ENCODE measurements at regions not wholly inside any gene's neighbourhood (a gene's known extent, or its start where the extent isn't known, plus 50 kb on each side); places are given as distances from the start of the nearest gene placed in this dataset.
"Not testable (repeated sequence)": the region's sequence is repeated elsewhere in the genome, so short reads cannot be mapped to it uniquely, and the experiment has no call there.

GRCh38 chr5:130616161-130616560, 548.9 kb downstream of the HINT1 start:
- DNase-seq (ENCODE audit: low read depth in 2 of 2, low spot score in 1 of 2) = no peak

GRCh38 chr5:130605234-130605633, 559.8 kb downstream of the HINT1 start:
- no peak for DNase-seq (ENCODE audit: low read depth in 2 of 2, low spot score in 1 of 2)

DNA sequence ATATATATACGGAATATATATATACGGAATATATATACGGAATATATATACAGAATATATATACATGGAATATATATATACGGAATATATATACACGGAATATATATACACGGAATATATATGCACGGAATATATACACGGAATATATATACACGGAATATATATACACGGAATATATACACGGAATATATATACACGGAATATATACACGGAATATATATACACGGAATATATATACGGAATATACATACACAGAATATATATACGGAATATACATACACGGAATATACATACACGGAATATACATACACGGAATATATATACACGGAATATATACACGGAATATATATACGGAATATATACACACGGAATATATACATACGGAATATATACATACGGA, 568.4 kb downstream of the HINT1 start:
- DNase-seq (ENCODE audit: low read depth in 2 of 2, low spot score in 1 of 2) = not testable (repeated sequence)

DNA sequence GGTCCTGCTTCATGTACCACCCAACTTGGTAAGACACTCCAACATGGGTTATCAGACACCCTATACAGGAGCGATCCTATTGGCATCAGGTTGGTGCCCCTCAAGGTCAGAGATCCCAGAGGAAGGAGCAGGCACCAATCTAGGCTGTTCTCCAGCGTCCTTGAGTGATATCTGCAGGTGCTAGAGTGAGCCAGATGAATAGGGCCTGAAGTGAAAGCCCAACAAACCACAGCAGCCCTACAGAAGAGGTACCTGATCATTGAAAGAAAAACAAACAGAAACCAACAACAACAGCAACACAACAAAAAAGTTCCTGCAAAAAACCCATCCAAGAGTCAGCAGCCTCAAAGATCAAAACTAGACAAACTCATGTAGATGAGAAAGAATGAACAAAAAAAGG, 584.8 kb downstream of the HINT1 start:
- no peak for DNase-seq (ENCODE audit: low read depth in 2 of 2, low spot score in 1 of 2)

DNA sequence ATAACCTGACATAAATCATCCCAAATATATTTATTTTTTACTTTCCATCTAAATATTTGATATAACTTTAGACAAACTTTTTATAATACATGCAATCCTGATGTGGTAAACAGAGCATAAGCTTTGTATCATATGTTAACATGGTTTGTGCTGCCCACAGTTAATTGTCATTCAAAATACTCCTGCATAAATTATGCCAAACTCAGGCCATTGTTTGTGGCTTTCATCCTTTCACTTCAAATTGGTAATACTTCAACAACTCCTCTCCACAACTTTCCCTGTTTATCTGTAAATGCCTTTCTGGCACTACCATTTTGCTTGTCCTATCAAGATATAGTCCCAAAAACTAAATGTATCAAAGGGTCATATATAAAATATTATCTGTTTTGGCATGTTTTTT, 586.7 kb downstream of the HINT1 start:
- no peak for DNase-seq (ENCODE audit: low read depth in 2 of 2, low spot score in 1 of 2)

- DNase-seq (ENCODE audit: low read depth in 2 of 2, low spot score in 1 of 2) = no peak
Observed at GRCh38 chr5:130571076-130571475, 594.0 kb downstream of the HINT1 start.

DNA sequence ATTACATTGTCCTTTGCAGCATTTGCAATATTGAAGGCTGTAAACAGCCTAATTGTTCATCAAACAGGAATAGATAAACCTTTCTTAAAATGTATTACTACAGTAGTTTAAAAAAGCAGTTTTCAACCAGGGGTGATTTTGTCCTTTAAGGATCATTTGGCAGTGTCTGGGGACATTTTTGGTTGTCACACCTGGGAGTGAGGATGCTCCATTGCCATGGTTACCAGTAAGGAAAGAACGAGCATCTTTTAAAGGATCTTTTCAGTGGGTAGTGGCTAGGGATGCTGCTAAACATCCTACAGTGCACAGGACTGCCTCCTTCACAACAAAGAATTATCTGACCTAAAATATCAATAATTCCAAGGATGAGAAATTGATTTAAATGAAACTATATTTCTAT, 596.3 kb downstream of the HINT1 start:
- DNase-seq (ENCODE audit: low read depth in 2 of 2, low spot score in 1 of 2) = no peak

GRCh38 chr5:130555429-130555828, 609.6 kb downstream of the HINT1 start:
- DNase-seq (ENCODE audit: low read depth in 2 of 2, low spot score in 1 of 2) = no peak

GRCh38 chr5:130550562-130550928, 614.5 kb downstream of the HINT1 start:
- no peak for DNase-seq (ENCODE audit: low read depth in 2 of 2, low spot score in 1 of 2)

GRCh38 chr5:130549884-130550561, 615.0 kb downstream of the HINT1 start:
- DNase-seq (ENCODE audit: low read depth in 2 of 2, low spot score in 1 of 2) = no peak

- DNase-seq (ENCODE audit: low read depth in 2 of 2, low spot score in 1 of 2) = no peak
Observed at GRCh38 chr5:130546211-130546610, 618.8 kb downstream of the HINT1 start.

- no peak for DNase-seq (ENCODE audit: low read depth in 2 of 2, low spot score in 1 of 2)
Observed at GRCh38 chr5:130545291-130545690, 619.8 kb downstream of the HINT1 start.

DNA sequence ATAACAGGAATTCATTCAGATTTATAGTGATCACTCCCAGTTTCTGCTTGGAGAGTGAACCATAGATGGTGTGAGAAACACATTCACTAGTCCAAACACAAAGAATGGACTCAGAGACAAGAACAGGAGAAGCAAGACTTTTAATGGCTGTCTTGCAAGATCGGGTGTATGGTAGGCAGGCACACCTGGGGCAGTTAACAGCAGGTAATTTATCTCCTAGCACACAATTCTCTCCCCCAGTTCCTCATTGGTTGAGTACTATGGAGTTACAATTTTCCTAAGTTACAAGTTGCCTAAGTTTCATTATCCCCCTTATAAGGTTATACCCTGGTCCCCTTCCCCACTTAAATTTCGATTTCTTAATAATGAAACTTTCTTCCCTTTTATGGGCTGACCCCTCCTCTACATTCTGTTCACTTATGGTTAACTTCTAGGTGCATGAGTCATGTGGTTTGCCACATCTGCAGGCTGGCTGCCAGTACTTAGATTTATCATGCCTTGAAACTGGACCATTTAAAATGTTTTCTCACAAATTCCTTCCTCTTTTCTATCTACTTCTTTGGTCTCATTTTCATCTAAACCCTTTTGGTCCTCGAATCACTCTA, 623.3 kb downstream of the HINT1 start:
- DNase-seq (ENCODE audit: low read depth in 2 of 2, low spot score in 1 of 2) = no peak

- no peak for DNase-seq (ENCODE audit: low read depth in 2 of 2, low spot score in 1 of 2)
Observed at GRCh38 chr5:130536691-130537090, 628.4 kb downstream of the HINT1 start.

DNA sequence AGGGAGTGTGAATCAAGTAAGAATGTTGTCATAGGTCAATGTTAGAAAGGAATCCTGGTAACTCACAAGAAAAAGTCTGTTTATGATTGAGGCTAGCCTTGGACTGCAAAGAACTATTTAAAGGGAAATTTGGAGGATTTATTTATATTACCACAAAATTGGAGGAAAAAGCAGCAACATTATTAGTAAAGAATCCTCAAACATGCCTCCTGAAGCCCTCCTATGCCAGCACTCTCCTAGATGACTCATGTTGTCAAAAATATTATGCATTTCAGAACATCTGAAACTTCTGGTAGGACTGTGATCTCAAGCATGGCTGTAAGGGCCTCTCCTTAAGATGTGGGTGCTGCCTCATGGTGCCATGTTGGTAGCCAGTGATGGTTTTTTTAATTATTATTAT, 628.5 kb downstream of the CHSY3 start:
- no peak for DNase-seq (ENCODE audit: low read depth in 2 of 2, low spot score in 1 of 2)

GRCh38 chr5:130529511-130530485, 625.5 kb downstream of the CHSY3 start:
- DNase-seq (ENCODE audit: low read depth in 2 of 2, low spot score in 1 of 2) = no peak

GRCh38 chr5:130529111-130529510, 624.8 kb downstream of the CHSY3 start:
- DNase-seq (ENCODE audit: low read depth in 2 of 2, low spot score in 1 of 2) = no peak

DNA sequence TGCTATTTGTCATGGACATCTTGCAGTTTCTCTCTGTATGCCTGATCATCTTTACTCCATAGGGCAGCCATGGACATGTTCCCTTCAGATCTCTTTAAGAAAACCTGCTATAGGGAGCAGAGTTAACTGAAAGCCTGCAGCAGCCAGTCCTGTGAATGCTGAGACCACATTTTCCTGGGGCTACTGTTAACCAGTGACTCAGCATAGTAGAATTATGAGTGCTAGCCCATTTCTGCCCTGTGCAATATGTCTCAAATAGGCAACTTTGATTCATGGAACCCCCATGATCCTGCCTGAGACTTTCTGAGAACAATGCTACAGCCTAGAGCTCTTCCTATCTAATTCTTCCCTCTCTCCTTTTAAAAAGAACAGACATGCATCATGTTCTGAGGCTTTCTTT, 624.2 kb downstream of the CHSY3 start:
- DNase-seq (ENCODE audit: low read depth in 2 of 2, low spot score in 1 of 2) = no peak

DNA sequence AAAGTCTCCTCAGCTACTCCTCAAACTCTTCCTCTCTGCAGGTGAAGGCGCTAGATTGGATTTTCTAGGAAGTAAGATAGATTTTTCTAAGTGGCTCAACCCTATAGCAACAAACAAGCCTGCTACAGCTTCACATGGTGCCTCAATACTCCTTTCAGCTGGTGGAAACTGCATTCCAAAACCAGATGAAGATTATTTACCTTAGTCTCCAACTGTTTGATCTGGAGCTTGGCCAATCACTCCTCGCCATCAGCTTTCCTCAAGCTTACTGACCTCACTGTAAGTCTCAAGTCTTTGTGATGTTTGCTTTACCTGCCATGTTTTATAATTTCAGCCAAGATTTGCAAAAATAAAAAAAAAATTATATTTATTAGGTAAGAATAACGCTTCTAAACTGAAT, 622.4 kb downstream of the CHSY3 start:
- DNase-seq (ENCODE audit: low read depth in 2 of 2, low spot score in 1 of 2) = no peak

DNA sequence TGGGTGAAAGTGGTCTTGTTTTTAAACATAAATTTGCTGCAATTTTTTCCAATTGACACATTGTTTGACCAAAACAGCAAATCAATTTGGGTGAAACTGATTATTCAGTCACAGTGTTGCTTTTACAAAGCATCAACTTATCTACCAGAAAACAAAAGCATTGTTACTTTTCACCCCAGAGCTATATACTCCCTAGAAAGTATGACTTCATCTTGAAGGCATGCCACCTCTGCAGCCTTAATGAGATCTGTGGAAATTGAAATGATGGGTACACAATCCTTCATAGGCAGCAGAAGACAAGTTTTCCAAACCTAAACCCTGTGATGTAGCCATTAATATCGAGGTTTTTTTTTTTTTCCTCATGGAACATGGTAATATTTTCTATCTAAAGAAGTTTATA, 615.9 kb downstream of the CHSY3 start:
- DNase-seq (ENCODE audit: low read depth in 2 of 2, low spot score in 1 of 2) = no peak

DNA sequence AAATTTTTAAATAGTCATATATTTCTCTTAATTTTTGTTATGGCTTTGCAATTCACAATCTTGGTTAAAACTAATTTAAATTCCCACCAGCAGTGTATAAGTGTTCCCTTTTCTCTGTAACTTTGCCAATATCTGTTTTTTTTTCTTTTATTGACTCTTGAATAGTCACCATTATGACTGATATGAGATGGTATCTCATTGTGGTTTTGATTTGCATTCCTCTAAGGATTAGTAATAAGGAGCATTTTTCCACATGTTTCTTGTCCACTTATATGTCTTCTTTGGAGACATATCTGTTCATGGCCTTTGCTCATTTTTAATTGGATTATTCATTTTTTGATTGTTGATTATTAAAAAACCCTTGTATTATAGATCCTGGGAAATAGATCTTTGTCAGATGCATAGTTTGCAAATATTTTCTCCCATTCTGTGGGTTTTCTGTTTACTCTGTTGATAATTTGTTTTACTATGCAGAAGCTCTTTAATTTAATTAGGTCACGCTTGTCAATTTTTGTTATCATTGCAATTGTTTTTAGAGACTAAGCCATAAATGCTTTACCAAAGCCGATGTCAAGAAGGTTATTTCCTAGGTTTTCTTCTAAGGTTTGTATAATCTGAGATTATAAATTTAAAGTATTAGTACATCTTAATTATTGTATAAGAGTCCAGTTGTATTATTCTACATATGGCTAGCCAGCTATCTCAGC, 610.9 kb downstream of the CHSY3 start:
- DNase-seq (ENCODE audit: low read depth in 2 of 2, low spot score in 1 of 2) = no peak

Measured in stimulated activated CD8-positive, alpha-beta memory T cell treated with anti-CD3 and anti-CD28 coated beads, Interleukin-4, amount 100 ng/mL, for 1 hour (primary cell).